VCaP (cell line): ENCODE measurements at regions not wholly inside any gene's neighbourhood (a gene's known extent, or its start where the extent isn't known, plus 50 kb on each side); places are given as distances from the start of the nearest gene placed in this dataset.

Experiments
- H3K27ac ChIP-seq: fragments of 450-650 bp; 2 replicates; pipeline ENCODE4 v1.5.1; 2017
- CTCF ChIP-seq: fragments of 450-650 bp; conservative IDR thresholded peaks from 2 replicates; pipeline ENCODE4 v1.5.1; 2017; ENCODE audit warnings: mild to moderate bottlenecking, moderate library complexity

- no peak for TF ChIP-seq CTCF
- no peak overlapping the region for H3K27ac ChIP-seq
These were observed 176.5 kb upstream of the SOX11 start for GRCh38 chr2:5515693-5516092.

- H3K27ac ChIP-seq: no peak overlapping the region
- no peak for TF ChIP-seq CTCF
These were observed 172.9 kb upstream of the SOX11 start for GRCh38 chr2:5519286-5519685.

GRCh38 chr2:5520463-5520972 lies 171.7 kb upstream of the SOX11 start:
- no peak overlapping the region for H3K27ac ChIP-seq
- TF ChIP-seq CTCF: no peak

GRCh38 chr2:5521461-5521860 lies 170.7 kb upstream of the SOX11 start:
- TF ChIP-seq CTCF: no peak
- H3K27ac ChIP-seq: no peak overlapping the region

GRCh38 chr2:5524551-5524950 lies 167.6 kb upstream of the SOX11 start:
- TF ChIP-seq CTCF: no peak
- H3K27ac ChIP-seq: no peak overlapping the region

GRCh38 chr2:5528706-5529105 lies 163.5 kb upstream of the SOX11 start:
- no peak overlapping the region for H3K27ac ChIP-seq
- TF ChIP-seq CTCF: no peak

GRCh38 chr2:5530011-5530696 lies 162.0 kb upstream of the SOX11 start:
- TF ChIP-seq CTCF: no peak
- H3K27ac ChIP-seq: no peak overlapping the region
